Keratinocyte (primary cell): ENCODE measurements at regions not wholly inside any gene's neighbourhood (a gene's known extent, or its start where the extent isn't known, plus 50 kb on each side); places are given as distances from the start of the nearest gene placed in this dataset.

ENCODE experiments used
- DNase-seq: peaks from one replicate; pipeline ENCODE4 v3.0.0-alpha.2; 2011; ENCODE audit warnings: low read depth, missing footprints, low spot score
- FAIRE-seq: peaks from 2 replicates; lab custom pipeline; 2011; peaks lifted over from hg19 to GRCh38; lab: Jason Lieb, UNC
- H2AFZ ChIP-seq: 2 replicates; pipeline ENCODE4 v1.6.0; 2012; ENCODE audit warnings: low read length, control low read depth, inconsistent platforms; ENCODE audit not compliant: control insufficient read depth
- H3K27ac ChIP-seq: 2 replicates; pipeline ENCODE4 v1.5.1; 2011; ENCODE audit warnings: low read length; ENCODE audit not compliant: control insufficient read depth, insufficient read depth
- H3K27me3 ChIP-seq: 3 replicates; pipeline ENCODE4 v1.6.0; 2011; ENCODE audit warnings: low read length; ENCODE audit not compliant: control insufficient read depth, insufficient read depth; ENCODE audit errors: extremely low read depth
- H3K36me3 ChIP-seq, 2 experiments: 2 replicates in 1 of 2; 3 replicates in 1 of 2; pipeline ENCODE4 v1.5.1; 2011; ENCODE audit warnings: low read length in 2 of 2, mild to moderate bottlenecking in 1 of 2; ENCODE audit not compliant: control insufficient read depth in 2 of 2, insufficient read depth in 2 of 2; ENCODE audit errors: extremely low read depth in 1 of 2
- H3K4me1 ChIP-seq: 3 replicates; pipeline ENCODE4 v1.5.1; 2011; ENCODE audit warnings: low read length; ENCODE audit not compliant: control insufficient read depth, insufficient read depth; ENCODE audit errors: extremely low read depth
- H3K4me2 ChIP-seq: 3 replicates; pipeline ENCODE4 v1.6.0; 2011; ENCODE audit warnings: low read depth, low read length; ENCODE audit not compliant: control insufficient read depth, insufficient read depth; ENCODE audit errors: extremely low read depth
- H3K4me3 ChIP-seq, 3 experiments: fragments of 200-600 bp in 1 of 3; sonication (generic) in 1 of 3; 2 replicates in 2 of 3; 3 replicates in 1 of 3; pipeline ENCODE4 v1.5.1; 2011 to 2016; ENCODE audit warnings: low read length in 3 of 3, mild to moderate bottlenecking in 3 of 3, control low read depth in 2 of 3, inconsistent platforms in 1 of 3, low read depth in 1 of 3, mixed read lengths in 1 of 3, mixed run types in 1 of 3, moderate library complexity in 1 of 3; ENCODE audit not compliant: control insufficient read depth in 2 of 3, insufficient read depth in 2 of 3; ENCODE audit errors: extremely low read depth in 1 of 3
- H3K79me2 ChIP-seq: 2 replicates; pipeline ENCODE4 v1.6.0; 2012; ENCODE audit warnings: low read length; ENCODE audit not compliant: control insufficient read depth, insufficient read depth
- H3K9ac ChIP-seq: 3 replicates; pipeline ENCODE4 v1.6.0; 2011; ENCODE audit warnings: low read length; ENCODE audit not compliant: control insufficient read depth, insufficient read depth; ENCODE audit errors: extremely low read depth
- H3K9me1 ChIP-seq: 3 replicates; pipeline ENCODE4 v1.6.0; 2011; ENCODE audit warnings: low read length; ENCODE audit not compliant: control insufficient read depth, insufficient read depth; ENCODE audit errors: extremely low read depth
- H3K9me3 ChIP-seq: 2 replicates; pipeline ENCODE4 v1.5.1; 2012; ENCODE audit warnings: low read depth, low read length; ENCODE audit not compliant: control insufficient read depth
- H4K20me1 ChIP-seq: 3 replicates; pipeline ENCODE4 v1.6.0; 2011; ENCODE audit warnings: low read length; ENCODE audit not compliant: control insufficient read depth, insufficient read depth; ENCODE audit errors: extremely low read depth
- CTCF ChIP-seq, 3 experiments: IDR thresholded peaks in 1 of 3; conservative IDR thresholded peaks in 1 of 3; optimal IDR thresholded peaks in 1 of 3; 2 replicates in 2 of 3; 3 replicates in 1 of 3; pipeline versions ENCODE3 to v1.5.1; 2011; ENCODE audit warnings: low read length in 3 of 3, mild to moderate bottlenecking in 3 of 3, moderate library complexity in 2 of 3, control low read depth in 1 of 3, inconsistent platforms in 1 of 3; ENCODE audit not compliant: insufficient read depth in 2 of 3; ENCODE audit errors: extremely low read depth in 1 of 3
- EZH2 ChIP-seq: IDR thresholded peaks from one replicate; pipeline ENCODE4 v1.6.1; 2012; ENCODE audit warnings: inconsistent platforms, mild to moderate bottlenecking, low read length, moderate library complexity
- dilution Hi-C: fragments of 300-500 bp; cut with MboI; formaldehyde crosslinking; loops from one replicate; pipeline ENCODE4 v1.7.0; 2020; ENCODE audit warnings: low sequenced_read_pairs; ENCODE audit not compliant: extremely low pct_ligation_motif_present

GRCh38 chr4:162727232-162727631 lies 439.5 kb downstream of the NAF1 start:
- Histone ChIP-seq H3K79me2 (no peaks in the 10 kb centered on the region), H3K9me3 (no peaks in the 10 kb centered on the region), H3K27ac (no peak overlapping the region), H3K9me1 (no peaks in the 10 kb centered on the region), H4K20me1 (no peaks in the 10 kb centered on the region), H3K27me3 (no peaks in the 10 kb centered on the region), H3K36me3 (no peaks in the 10 kb centered on the region), H3K9ac (no peak overlapping the region), H2AFZ (no peak overlapping the region), H3K4me3 (no peak overlapping the region), H3K4me1 (no peaks in the 10 kb centered on the region), H3K4me2 (no peak overlapping the region)
- no peak for DNase-seq
- TF ChIP-seq CTCF (optimal IDR thresholded peaks at IDR 0.05 in 1 of 3, IDR thresholded peaks at IDR 0.05 in 1 of 3, conservative IDR thresholded peaks at IDR 0.05 in 1 of 3; ENCODE audit: extremely low read depth in 1 of 3, insufficient read depth in 2 of 3, low read length in 3 of 3) (no peak), EZH2 (no peak)
- FAIRE-seq: no peak
- dilution Hi-C loops: no loop called here

GRCh38 chr4:162715401-162715800 lies 451.3 kb downstream of the NAF1 start:
- Histone ChIP-seq H3K27me3 (no peaks in the 10 kb centered on the region), H3K27ac (no peak overlapping the region), H3K79me2 (no peaks in the 10 kb centered on the region), H3K4me2 (no peak overlapping the region), H3K9me3 (no peaks in the 10 kb centered on the region), H3K4me3 (no peak overlapping the region), H3K4me1 (no peaks in the 10 kb centered on the region), H3K36me3 (no peaks in the 10 kb centered on the region), H3K9me1 (no peaks in the 10 kb centered on the region), H2AFZ (no peak overlapping the region), H4K20me1 (no peaks in the 10 kb centered on the region), H3K9ac (no peak overlapping the region)
- no peak for DNase-seq
- TF ChIP-seq EZH2 (no peak), CTCF (optimal IDR thresholded peaks at IDR 0.05 in 1 of 3, IDR thresholded peaks at IDR 0.05 in 1 of 3, conservative IDR thresholded peaks at IDR 0.05 in 1 of 3; ENCODE audit: extremely low read depth in 1 of 3, insufficient read depth in 2 of 3, low read length in 3 of 3) (no peak)
- FAIRE-seq: no peak
- dilution Hi-C loops: no loop called here
